RWPE1 (cell line): ENCODE measurements at regions not wholly inside any gene's neighbourhood (a gene's known extent, or its start where the extent isn't known, plus 50 kb on each side); places are given as distances from the start of the nearest gene placed in this dataset.
A peak's percentile ranks its signal among the peaks of the same experiment; 100 is the strongest.

Experiments
- CTCF ChIA-PET: fragments of 350-600 bp; sonication (Branson Sonifier 250); formaldehyde crosslinking; extraction: SDS; loops from one replicate; lab custom pipeline; 2021; lab: Yijun Ruan, JAX
- POLR2A ChIA-PET: fragments of 400-600 bp; formaldehyde crosslinking; extraction: SDS; loops from one replicate; lab custom pipeline; 2020; ENCODE audit warnings: antibody characterized with exemption; ENCODE audit not compliant: low non-redundant PET; lab: Yijun Ruan, JAX
- DNase-seq: peaks from one replicate; pipeline ENCODE4 v3.0.0; 2012; ENCODE audit warnings: low spot score
- H3K27ac ChIP-seq: fragments of 450-650 bp; 2 replicates; pipeline ENCODE4 v1.5.1; 2017
- TF ChIP-seq, protein P1 (sequence below): fragments of 450-650 bp; conservative IDR thresholded peaks from 2 replicates; pipeline ENCODE4 v1.5.1; 2017; ENCODE audit warnings: low read depth, mild to moderate bottlenecking

DNA sequence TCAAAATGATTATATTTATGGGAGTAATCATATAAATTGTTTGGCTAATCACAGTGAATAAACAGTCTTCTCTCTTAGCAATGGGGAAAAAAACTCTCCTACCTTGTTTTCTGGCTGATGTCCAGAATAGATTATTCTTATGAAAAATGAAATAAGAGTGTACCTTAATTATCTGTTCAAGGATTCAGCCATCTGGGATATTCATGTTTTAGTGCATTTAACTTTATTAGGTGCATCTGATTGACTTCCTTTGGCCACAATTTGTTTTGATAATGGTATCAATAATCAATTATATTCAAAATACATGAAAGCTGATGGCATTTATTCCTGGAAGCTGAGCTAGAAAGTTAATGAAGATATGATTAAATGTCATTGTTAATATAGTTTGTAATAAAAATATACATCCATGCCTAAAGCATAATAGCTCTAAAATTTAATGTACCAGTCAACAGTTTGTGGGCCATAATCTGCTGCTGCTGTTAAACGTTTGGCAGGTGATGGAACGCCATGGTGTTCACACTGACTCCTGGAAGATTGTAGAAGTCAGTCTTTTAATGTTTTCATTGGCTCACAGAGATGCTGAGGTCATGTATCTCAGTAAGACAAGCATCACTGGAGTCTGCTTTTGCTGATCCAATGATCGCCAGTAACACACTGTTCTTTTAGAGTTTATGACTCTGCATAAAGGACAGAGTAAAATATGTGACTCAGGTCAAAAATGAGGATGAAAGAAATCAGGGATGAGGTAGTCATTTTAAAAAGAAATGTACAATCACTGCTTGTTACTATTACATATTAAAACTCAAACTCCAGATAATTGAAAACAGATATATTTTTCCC is 105.8 kb downstream of the ISL1 start:
- TF ChIP-seq, protein P1, sequence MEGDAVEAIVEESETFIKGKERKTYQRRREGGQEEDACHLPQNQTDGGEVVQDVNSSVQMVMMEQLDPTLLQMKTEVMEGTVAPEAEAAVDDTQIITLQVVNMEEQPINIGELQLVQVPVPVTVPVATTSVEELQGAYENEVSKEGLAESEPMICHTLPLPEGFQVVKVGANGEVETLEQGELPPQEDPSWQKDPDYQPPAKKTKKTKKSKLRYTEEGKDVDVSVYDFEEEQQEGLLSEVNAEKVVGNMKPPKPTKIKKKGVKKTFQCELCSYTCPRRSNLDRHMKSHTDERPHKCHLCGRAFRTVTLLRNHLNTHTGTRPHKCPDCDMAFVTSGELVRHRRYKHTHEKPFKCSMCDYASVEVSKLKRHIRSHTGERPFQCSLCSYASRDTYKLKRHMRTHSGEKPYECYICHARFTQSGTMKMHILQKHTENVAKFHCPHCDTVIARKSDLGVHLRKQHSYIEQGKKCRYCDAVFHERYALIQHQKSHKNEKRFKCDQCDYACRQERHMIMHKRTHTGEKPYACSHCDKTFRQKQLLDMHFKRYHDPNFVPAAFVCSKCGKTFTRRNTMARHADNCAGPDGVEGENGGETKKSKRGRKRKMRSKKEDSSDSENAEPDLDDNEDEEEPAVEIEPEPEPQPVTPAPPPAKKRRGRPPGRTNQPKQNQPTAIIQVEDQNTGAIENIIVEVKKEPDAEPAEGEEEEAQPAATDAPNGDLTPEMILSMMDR = no peak
- DNase-seq = no peak
- H3K27ac ChIP-seq = no peak overlapping the region
- ChIA-PET POLR2A (no interaction called here), CTCF (no interaction called here)

DNA sequence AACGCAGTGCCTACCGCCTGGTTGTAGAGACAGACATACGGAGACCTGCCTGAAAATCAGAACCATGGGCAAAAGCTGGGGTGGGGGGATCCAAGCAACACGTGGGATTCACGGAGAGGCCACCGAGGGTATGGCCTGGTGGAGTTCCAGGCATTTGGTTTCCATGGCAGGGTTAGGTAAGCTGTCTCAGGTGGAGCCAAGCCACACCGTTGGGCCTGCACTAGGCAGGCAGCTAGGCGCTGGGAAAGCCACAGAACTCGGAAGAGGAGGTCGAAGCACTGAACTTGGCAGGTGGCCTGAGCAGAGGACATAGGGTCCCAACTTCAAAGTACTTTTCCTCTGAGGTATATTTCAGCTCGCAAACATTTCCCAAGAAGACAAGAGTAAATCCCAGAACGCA is 111.6 kb downstream of the ISL1 start:
- no peak for DNase-seq
- POLR2A ChIA-PET = no interaction called here
- peak overlapping the region; percentile 49; the same call in 1 of the 2 replicates for H3K27ac ChIP-seq
- CTCF ChIA-PET = interaction anchor here (0.6 kb wide), 1 partner anchor 347 kb away, joined by 3 read pairs; no protein-coding TSS in a partner anchor
- TF ChIP-seq, protein P1 = no peak

DNA sequence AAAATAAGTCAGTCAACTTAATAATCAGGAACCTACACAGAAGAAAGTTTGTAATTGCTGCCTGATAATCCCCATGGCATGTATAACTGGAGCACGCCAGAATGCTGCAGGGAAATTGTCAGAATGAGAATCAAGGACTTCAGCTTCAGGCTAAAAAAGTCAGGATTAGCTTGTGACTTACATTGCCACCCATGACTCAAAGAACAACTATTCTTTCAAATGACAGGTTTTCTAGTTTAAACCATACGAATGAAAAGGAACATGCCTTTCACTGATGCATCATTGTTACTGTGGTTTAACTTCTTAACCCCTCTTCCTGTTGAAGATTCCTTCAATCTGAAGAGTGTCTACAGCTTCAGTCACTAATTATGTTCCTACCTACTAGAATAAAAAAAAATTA is 112.4 kb downstream of the ISL1 start:
- no peak overlapping the region for H3K27ac ChIP-seq
- ChIA-PET POLR2A (no interaction called here), CTCF (interaction anchor here (0.6 to 0.8 kb wide), 3 partner anchors 37 to 982 kb away, joined by 3 to 4 read pairs (median 3); no protein-coding TSS in a partner anchor)
- DNase-seq = peak; percentile 80
- TF ChIP-seq, protein P1 = no peak

DNA sequence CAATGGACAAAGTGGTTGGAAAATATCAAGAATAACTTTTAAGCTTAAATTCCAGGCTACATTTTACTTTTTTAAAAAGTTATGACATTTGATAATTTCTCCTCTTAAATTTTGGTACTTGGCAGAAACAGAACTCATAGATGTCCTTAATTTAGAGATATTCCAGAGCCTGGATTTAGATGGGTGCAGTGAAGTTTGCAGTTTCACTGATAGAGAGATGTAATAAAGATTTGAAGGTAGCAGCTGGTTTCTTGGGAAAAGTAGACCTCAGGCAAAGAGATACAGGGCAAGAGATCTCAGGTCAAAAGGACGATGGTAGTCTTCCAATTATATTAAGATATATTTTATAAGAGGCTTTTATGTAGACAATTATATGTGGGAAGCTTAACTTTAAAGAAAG is 134.6 kb downstream of the ISL1 start:
- no peak overlapping the region for H3K27ac ChIP-seq
- POLR2A ChIA-PET = no interaction called here
- DNase-seq = no peak
- CTCF ChIA-PET = no interaction called here
- TF ChIP-seq, protein P1 = no peak

DNA sequence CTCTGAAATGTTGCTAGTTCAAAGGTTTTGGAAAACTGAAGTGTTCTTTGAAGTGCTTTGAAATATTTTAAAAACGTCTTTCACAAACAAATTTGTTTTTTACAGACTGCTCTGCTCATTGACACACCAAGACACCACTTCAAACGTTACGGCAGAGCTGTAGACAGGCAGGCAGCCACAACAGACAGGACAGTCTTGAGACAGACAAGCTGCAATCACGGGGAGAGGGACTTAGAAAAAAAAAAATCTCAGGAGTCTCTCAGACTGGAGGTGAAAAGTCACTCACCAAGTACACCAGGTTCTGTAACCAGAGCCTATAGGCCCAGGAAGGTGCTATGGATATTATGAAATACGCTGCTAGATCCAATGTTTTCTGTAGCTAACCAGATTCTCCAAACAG is 135.4 kb downstream of the ISL1 start:
- POLR2A ChIA-PET = no interaction called here
- CTCF ChIA-PET = interaction anchor here (1.0 kb wide), 1 partner anchor 443 kb away, joined by 3 read pairs; no protein-coding TSS in a partner anchor
- TF ChIP-seq, protein P1 = no peak
- DNase-seq = no peak
- H3K27ac ChIP-seq = no peak overlapping the region

DNA sequence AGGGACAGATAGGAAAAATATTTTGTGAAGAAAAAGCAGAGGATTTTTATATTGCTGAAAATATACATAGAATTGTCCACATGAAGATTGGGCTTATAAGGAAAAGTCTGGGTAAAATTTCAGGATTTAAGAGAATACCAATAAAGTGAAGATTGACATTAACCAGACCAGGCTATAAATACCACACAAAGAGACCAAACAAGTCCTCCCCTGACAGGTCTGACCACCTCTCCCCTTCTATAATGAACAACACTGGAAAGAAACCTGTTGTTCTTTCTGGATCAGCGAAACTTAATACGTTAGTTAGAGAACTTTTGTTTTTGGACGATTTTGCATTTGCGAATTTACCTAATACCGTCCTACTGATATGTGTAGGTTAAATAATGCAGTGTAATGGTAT is 138.3 kb downstream of the ISL1 start:
- H3K27ac ChIP-seq = no peak overlapping the region
- CTCF ChIA-PET = interaction anchor here (0.6 kb wide), 1 partner anchor 77 kb away, joined by 3 read pairs; no protein-coding TSS in a partner anchor
- no peak for DNase-seq
- POLR2A ChIA-PET = no interaction called here
- TF ChIP-seq, protein P1 = no peak
